Esophagus squamous epithelium (tissue), 5 donors: ENCODE measurements at regions not wholly inside any gene's neighbourhood (a gene's known extent, or its start where the extent isn't known, plus 50 kb on each side); places are given as distances from the start of the nearest gene placed in this dataset.

Source experiments
- DNase-seq: peaks from one replicate; lab custom pipeline; 2025; lab: John Stamatoyannopoulos, UW
- H3K27ac ChIP-seq, 4 donors: fragments of 200-600 bp; sonication (generic); one replicate each; pipeline ENCODE4 v1.5.1; 2016 to 2019; ENCODE audit warnings: mild to moderate bottlenecking in 1 of 4
- H3K27me3 ChIP-seq, 4 donors: fragments of 200-600 bp; sonication (generic); 1 replicate in 3 of 4; 2 replicates in 1 of 4; pipeline versions ENCODE4 v1.5.1 to v1.6.0; 2017 to 2021; ENCODE audit warnings: antibody characterized with exemption in 1 of 4
- H3K36me3 ChIP-seq, 3 donors: fragments of 200-600 bp; sonication (generic); one replicate each; pipeline ENCODE4 v1.5.1; 2016 to 2019
- H3K4me1 ChIP-seq, 3 donors: fragments of 200-600 bp; sonication (generic); one replicate each; pipeline ENCODE4 v1.5.1; 2017 to 2019
- H3K4me3 ChIP-seq, 4 donors: fragments of 200-600 bp; sonication (generic); 1 replicate in 3 of 4; 2 replicates in 1 of 4; pipeline ENCODE4 v1.5.1; 2016 to 2019; ENCODE audit warnings: mild to moderate bottlenecking in 2 of 4, moderate library complexity in 1 of 4
- H3K9me3 ChIP-seq, 3 donors: fragments of 200-600 bp; sonication (generic); one replicate each; pipeline ENCODE4 v1.5.1; 2016 to 2019
- CTCF ChIP-seq, 6 experiments: fragments of 450-650 bp in 4 of 6; fragments of 200-600 bp in 2 of 6; sonication (generic) in 2 of 6; IDR thresholded peaks; one replicate each; pipeline ENCODE4 v1.5.1; 2016 to 2019; ENCODE audit warnings: antibody characterized with exemption in 6 of 6, mild to moderate bottlenecking in 4 of 6, moderate library complexity in 4 of 6
- POLR2A ChIP-seq, 4 donors: fragments of 450-650 bp; IDR thresholded peaks; one replicate each; pipeline ENCODE4 v1.6.1; 2017; ENCODE audit warnings: antibody characterized with exemption in 4 of 4, mild to moderate bottlenecking in 4 of 4, moderate library complexity in 3 of 4
- WGBS, 2 donors: methylation state at CpG; one replicate each; pipeline ENCODE4 v1.1.5; 2018; 5-methylcytosine and 5-hydroxymethylcytosine counted together
- intact Hi-C: fragments of 100-400 bp; cut with DNase I; formaldehyde crosslinking; loops from one replicate; pipeline ENCODE4 v1.15.0; 2022
- donor health status: DM: yes; HTN: yes; CAD: no.

GRCh38 chr9:79040671-79041070 lies 531.1 kb upstream of the TLE4 start:
- whole genome bisulfite sequencing, 2 donors, result 49 to 57% methylated on average over 2 of the region's 2 CpGs
- H3K27ac ChIP-seq, result no peak overlapping the region
- no peak for DNase-seq
- H3K36me3 ChIP-seq, result no peaks in the 10 kb centered on the region
- no peaks in the 10 kb centered on the region for H3K27me3 ChIP-seq
- H3K4me3 ChIP-seq, result no peak overlapping the region
- intact Hi-C loops, result no loop called here
- no peaks in the 10 kb centered on the region for H3K9me3 ChIP-seq
- H3K4me1 ChIP-seq, result peaks cover 0 to 6% (median 0%) of the 10 kb centered on the region in 3 donors
- TF ChIP-seq CTCF (IDR thresholded peaks at IDR 0.05) (no peak), POLR2A (IDR thresholded peaks at IDR 0.05) (no peak)

GRCh38 chr9:79041266-79041665 lies 530.5 kb upstream of the TLE4 start:
- no peaks in the 10 kb centered on the region for H3K36me3 ChIP-seq
- no peak for DNase-seq
- no peak overlapping the region for H3K27ac ChIP-seq
- no peaks in the 10 kb centered on the region for H3K27me3 ChIP-seq
- H3K4me3 ChIP-seq, result no peak overlapping the region
- intact Hi-C loops, result no loop called here
- H3K4me1 ChIP-seq, result peaks cover 0 to 6% (median 0%) of the 10 kb centered on the region in 3 donors
- TF ChIP-seq CTCF (IDR thresholded peaks at IDR 0.05), result no peak
- no peak for TF ChIP-seq POLR2A (IDR thresholded peaks at IDR 0.05)
- 25 to 48% methylated on average over 1 of the region's 1 CpG for WGBS, 2 donors
- no peaks in the 10 kb centered on the region for H3K9me3 ChIP-seq

- WGBS, 2 donors, result 27 to 55% methylated on average over 7 of the region's 7 CpGs
- intact Hi-C loops, result no loop called here
- Histone ChIP-seq H3K9me3 (no peaks in the 10 kb centered on the region), H3K27ac (no peak overlapping the region), H3K4me1 (peaks cover 0 to 6% (median 0%) of the 10 kb centered on the region in 3 donors), H3K36me3 (no peaks in the 10 kb centered on the region), H3K4me3 (no peak overlapping the region), H3K27me3 (no peaks in the 10 kb centered on the region)
- TF ChIP-seq POLR2A (IDR thresholded peaks at IDR 0.05) (no peak), CTCF (IDR thresholded peaks at IDR 0.05) (no peak)
- DNase-seq, result no peak
These were observed 527.8 kb upstream of the TLE4 start for GRCh38 chr9:79043916-79044315.

GRCh38 chr9:79046401-79046800 lies 525.4 kb upstream of the TLE4 start:
- no peak for TF ChIP-seq CTCF (IDR thresholded peaks at IDR 0.05)
- no peaks in the 10 kb centered on the region for H3K36me3 ChIP-seq
- H3K4me3 ChIP-seq, result no peak overlapping the region
- no peaks in the 10 kb centered on the region for H3K27me3 ChIP-seq
- H3K9me3 ChIP-seq, result no peaks in the 10 kb centered on the region
- intact Hi-C loops, result no loop called here
- WGBS, 2 donors, result 81 to 91% methylated on average over 2 of the region's 2 CpGs
- DNase-seq, result no peak
- no peak overlapping the region for H3K27ac ChIP-seq
- H3K4me1 ChIP-seq, result peaks cover 0 to 6% (median 0%) of the 10 kb centered on the region in 3 donors

GRCh38 chr9:79049371-79049770 lies 522.4 kb upstream of the TLE4 start:
- Histone ChIP-seq H3K27ac (no peak overlapping the region), H3K4me3 (no peak overlapping the region), H3K9me3 (no peaks in the 10 kb centered on the region), H3K27me3 (no peaks in the 10 kb centered on the region), H3K36me3 (no peaks in the 10 kb centered on the region), H3K4me1 (no peaks in the 10 kb centered on the region)
- DNase-seq, result no peak
- 75% methylated on average over 5 of the region's 5 CpGs for WGBS, 2 donors
- intact Hi-C loops, result no loop called here
- TF ChIP-seq CTCF (IDR thresholded peaks at IDR 0.05), result no peak
